ENCODE measurements at regions not wholly inside any gene's neighbourhood (a gene's known extent, or its start where the extent isn't known, plus 50 kb on each side); places are given as distances from the start of the nearest gene placed in this dataset.

GRCh38 chr4:62619971-62620370, 1419.8 kb downstream of the ADGRL3 start:
- TF ChIP-seq CTCF (IDR thresholded peaks at IDR 0.05) (no peak), REST (IDR thresholded peaks at IDR 0.05; ENCODE audit: insufficient read depth in 1 of 2, low read depth in 2 of 2, low read length in 1 of 2) (no peak), POLR2AphosphoS5 (IDR thresholded peaks at IDR 0.05; ENCODE audit: low read depth, low read length) (no peak), SIN3A (IDR thresholded peaks at IDR 0.05; ENCODE audit: borderline replicate concordance, insufficient read depth, low read depth, low read length) (no peak), TCF7L2 (IDR thresholded peaks at IDR 0.05; ENCODE audit: low read depth, low read length) (no peak)

All from Panc1 (cell line).